C4-2B (cell line): ENCODE measurements at regions not wholly inside any gene's neighbourhood (a gene's known extent, or its start where the extent isn't known, plus 50 kb on each side); places are given as distances from the start of the nearest gene placed in this dataset.

ENCODE experiments used
- H3K27ac ChIP-seq: fragments of 450-650 bp; 2 replicates; pipeline ENCODE4 v1.5.1; 2017
- CTCF ChIP-seq: fragments of 450-650 bp; conservative IDR thresholded peaks from 2 replicates; pipeline ENCODE4 v1.5.1; 2017; ENCODE audit warnings: mild to moderate bottlenecking
- ZFX ChIP-seq: fragments of 450-650 bp; IDR thresholded peaks from 2 replicates; pipeline ENCODE4 v1.6.1; 2017

- TF ChIP-seq ZFX, result no peak
- TF ChIP-seq CTCF, result no peak
- no peak overlapping the region for H3K27ac ChIP-seq
Measured at GRCh38 chr9:84502066-84502465, 161.5 kb upstream of the SLC28A3 start.

- TF ChIP-seq ZFX (no peak), CTCF (no peak)
Measured at GRCh38 chr9:84504360-84504759, 163.8 kb upstream of the SLC28A3 start.

DNA sequence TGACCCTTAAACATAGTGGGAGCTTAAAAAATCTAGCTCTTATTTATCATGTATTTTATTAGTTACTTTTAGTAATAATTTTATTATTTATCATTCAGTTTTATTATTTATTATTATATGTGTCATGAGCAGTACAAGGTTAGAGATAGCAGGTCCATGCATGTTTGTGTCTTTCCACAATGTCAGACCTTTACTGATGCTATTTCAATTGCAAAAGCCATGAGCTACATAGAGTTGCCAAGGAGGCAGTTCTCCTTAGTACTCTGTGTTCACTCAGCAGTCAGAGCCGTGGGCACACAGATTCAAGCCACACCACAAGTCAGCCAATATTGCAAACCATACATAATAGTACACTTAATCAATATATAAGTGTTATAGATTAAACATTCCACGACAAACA, 157.9 kb upstream of the NTRK2 start:
- TF ChIP-seq ZFX (no peak), CTCF (no peak)

More at GRCh38 chr9:84504360-84504759, 163.8 kb upstream of the SLC28A3 start:
- no peak overlapping the region for H3K27ac ChIP-seq

GRCh38 chr9:84512493-84512892, 157.0 kb upstream of the NTRK2 start:
- no peak overlapping the region for H3K27ac ChIP-seq
- TF ChIP-seq ZFX, result no peak
- no peak for TF ChIP-seq CTCF

More for the DNA sequence above, 157.9 kb upstream of the NTRK2 start:
- H3K27ac ChIP-seq, result no peak overlapping the region

DNA sequence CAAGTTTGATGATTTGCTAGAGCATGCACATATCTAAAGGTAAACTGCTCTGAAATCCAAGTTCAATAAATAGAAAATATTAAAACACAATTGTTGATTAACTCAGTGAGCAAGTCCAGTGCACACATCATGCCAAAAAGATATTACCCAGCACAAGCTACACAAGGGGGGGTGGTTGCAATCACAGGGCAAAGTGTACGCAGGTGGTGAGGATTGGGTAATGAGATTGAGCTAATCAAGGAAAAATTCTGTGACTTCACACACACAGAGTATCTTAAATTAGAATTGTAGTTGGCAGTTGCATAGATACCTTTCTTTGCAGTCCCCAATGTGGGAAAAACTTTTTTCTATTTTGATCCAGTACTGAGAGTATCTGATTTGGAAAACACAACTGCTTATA, 156.1 kb upstream of the NTRK2 start:
- TF ChIP-seq CTCF (no peak), ZFX (no peak)

GRCh38 chr9:84513979-84514378, 155.6 kb upstream of the NTRK2 start:
- TF ChIP-seq CTCF, result no peak
- TF ChIP-seq ZFX, result no peak
- no peak overlapping the region for H3K27ac ChIP-seq

More for the DNA sequence above, 156.1 kb upstream of the NTRK2 start:
- H3K27ac ChIP-seq, result no peak overlapping the region

GRCh38 chr9:84514421-84514820, 155.1 kb upstream of the NTRK2 start:
- TF ChIP-seq ZFX, result no peak
- no peak for TF ChIP-seq CTCF

More at GRCh38 chr9:84514421-84514820, 155.1 kb upstream of the NTRK2 start:
- no peak overlapping the region for H3K27ac ChIP-seq
